OCI-LY3 (cell line): ENCODE measurements at regions not wholly inside any gene's neighbourhood (a gene's known extent, or its start where the extent isn't known, plus 50 kb on each side); places are given as distances from the start of the nearest gene placed in this dataset.

ENCODE experiments used
- EZH2phosphoT487 ChIP-seq: fragments of 200-600 bp; shearing (Covaris generic); IDR thresholded peaks from 2 replicates; pipeline ENCODE4 v1.6.1; 2018; ENCODE audit warnings: antibody characterized with exemption, mixed run types, low read depth
- TF ChIP-seq, protein P1 (sequence below): fragments of 200-600, 300-600 bp; sonication (generic); IDR thresholded peaks from 2 replicates; pipeline ENCODE4 v1.5.1; 2014; ENCODE audit warnings: antibody characterized with exemption, low read length, low read depth

DNA sequence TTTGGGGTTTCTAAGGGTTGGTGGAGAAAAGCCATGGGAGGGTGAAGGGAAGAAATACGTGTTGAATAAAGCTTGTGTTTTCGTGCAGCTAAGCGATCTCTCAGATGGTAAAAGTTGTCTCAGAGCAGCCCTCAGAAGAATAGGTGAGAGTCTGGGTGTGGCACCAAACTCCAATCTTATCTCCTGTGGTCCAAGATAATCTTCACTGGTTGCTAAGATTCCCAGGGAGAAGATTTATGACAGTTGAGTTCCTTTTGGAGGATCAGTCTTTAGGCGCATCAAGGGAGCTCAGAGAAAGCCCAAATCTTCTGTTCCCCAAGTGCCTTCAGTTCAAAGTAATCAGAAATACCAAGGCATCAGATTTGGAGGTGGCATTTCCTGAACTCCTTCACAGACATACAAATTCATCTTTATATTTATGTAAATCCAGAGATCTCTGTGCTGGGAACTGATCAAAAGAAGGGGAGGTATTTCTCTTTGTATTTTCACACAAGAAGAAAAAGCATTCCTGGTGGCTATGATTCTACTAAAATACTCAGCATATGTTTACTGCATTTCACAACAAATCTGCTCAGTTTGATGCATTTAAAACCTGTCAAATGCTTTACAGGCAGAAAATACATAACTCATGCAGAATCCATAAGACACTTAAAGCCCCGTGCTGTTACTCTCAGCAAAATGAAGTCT is 102.9 kb downstream of the ABCC12 start:
- TF ChIP-seq, protein P1, sequence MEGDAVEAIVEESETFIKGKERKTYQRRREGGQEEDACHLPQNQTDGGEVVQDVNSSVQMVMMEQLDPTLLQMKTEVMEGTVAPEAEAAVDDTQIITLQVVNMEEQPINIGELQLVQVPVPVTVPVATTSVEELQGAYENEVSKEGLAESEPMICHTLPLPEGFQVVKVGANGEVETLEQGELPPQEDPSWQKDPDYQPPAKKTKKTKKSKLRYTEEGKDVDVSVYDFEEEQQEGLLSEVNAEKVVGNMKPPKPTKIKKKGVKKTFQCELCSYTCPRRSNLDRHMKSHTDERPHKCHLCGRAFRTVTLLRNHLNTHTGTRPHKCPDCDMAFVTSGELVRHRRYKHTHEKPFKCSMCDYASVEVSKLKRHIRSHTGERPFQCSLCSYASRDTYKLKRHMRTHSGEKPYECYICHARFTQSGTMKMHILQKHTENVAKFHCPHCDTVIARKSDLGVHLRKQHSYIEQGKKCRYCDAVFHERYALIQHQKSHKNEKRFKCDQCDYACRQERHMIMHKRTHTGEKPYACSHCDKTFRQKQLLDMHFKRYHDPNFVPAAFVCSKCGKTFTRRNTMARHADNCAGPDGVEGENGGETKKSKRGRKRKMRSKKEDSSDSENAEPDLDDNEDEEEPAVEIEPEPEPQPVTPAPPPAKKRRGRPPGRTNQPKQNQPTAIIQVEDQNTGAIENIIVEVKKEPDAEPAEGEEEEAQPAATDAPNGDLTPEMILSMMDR = no peak
- TF ChIP-seq EZH2phosphoT487 = no peak
